ENCODE measurements at regions not wholly inside any gene's neighbourhood (a gene's known extent, or its start where the extent isn't known, plus 50 kb on each side); places are given as distances from the start of the nearest gene placed in this dataset.

GRCh38 chr4:43987331-43987944 lies 461.2 kb downstream of the KCTD8 start:
- Histone ChIP-seq H3K9me3 (no peaks in the 10 kb centered on the region), H3K27me3 (no peaks in the 10 kb centered on the region), H3K27ac (no peak overlapping the region), H3K4me3 (no peak overlapping the region), H3K36me3 (ENCODE audit: low read depth, missing control alignments) (no peaks in the 10 kb centered on the region), H3K4me1 (no peaks in the 10 kb centered on the region)
- DNase-seq: no peak
- 88 to 89% methylated on average over 9 of the region's 9 CpGs for WGBS, 2 donors
- intact Hi-C loops (cut with DNase I; ENCODE audit: low total_unique reads): no loop called here
- TF ChIP-seq POLR2A (IDR thresholded peaks at IDR 0.05) (no peak), CTCF (IDR thresholded peaks at IDR 0.05) (no peak)

GRCh38 chr4:43990551-43990950 lies 458.1 kb downstream of the KCTD8 start:
- Histone ChIP-seq H3K27me3 (no peaks in the 10 kb centered on the region), H3K4me1 (no peaks in the 10 kb centered on the region), H3K36me3 (ENCODE audit: low read depth, missing control alignments) (no peaks in the 10 kb centered on the region), H3K4me3 (no peak overlapping the region), H3K9me3 (no peaks in the 10 kb centered on the region), H3K27ac (no peak overlapping the region)
- TF ChIP-seq CTCF (IDR thresholded peaks at IDR 0.05) (no peak), POLR2A (IDR thresholded peaks at IDR 0.05) (no peak)
- WGBS, 2 donors: 66 to 68% methylated on average over 7 of the region's 7 CpGs
- intact Hi-C loops (cut with DNase I; ENCODE audit: low total_unique reads): no loop called here
- no peak for DNase-seq

DNA sequence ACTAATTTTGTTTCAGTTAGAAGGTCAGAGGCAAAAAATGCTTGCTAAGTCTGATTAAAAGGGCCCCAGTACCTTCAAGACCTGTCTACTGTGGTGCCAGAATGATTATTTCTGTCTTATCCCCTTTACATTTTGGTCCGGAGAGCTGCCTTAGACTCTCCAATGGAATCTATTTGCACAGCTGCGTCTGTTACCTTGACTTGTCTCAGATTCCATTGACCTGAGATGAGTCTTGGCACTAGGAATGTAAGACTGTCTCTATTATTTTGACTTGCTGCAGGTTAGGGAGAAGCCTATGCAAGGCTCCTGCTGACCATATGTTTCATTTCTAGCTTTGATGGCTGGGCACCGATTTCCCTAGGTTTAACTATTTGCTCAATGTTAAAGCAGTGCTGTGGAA lies 457.6 kb downstream of the KCTD8 start:
- Histone ChIP-seq H3K4me3 (no peak overlapping the region), H3K9me3 (no peaks in the 10 kb centered on the region), H3K36me3 (ENCODE audit: low read depth, missing control alignments) (no peaks in the 10 kb centered on the region), H3K27ac (no peak overlapping the region), H3K4me1 (no peaks in the 10 kb centered on the region), H3K27me3 (no peaks in the 10 kb centered on the region)
- TF ChIP-seq POLR2A (IDR thresholded peaks at IDR 0.05): no peak
- TF ChIP-seq CTCF (IDR thresholded peaks at IDR 0.05): no peak
- intact Hi-C loops (cut with DNase I; ENCODE audit: low total_unique reads): no loop called here
- 42 to 51% methylated on average over 3 of the region's 3 CpGs for WGBS, 2 donors
- no peak for DNase-seq

- no peaks in the 10 kb centered on the region for H3K27me3 ChIP-seq
- intact Hi-C loops (cut with DNase I; ENCODE audit: low total_unique reads): no loop called here
- no peaks in the 10 kb centered on the region for H3K9me3 ChIP-seq
- H3K27ac ChIP-seq: no peak overlapping the region
- TF ChIP-seq CTCF (IDR thresholded peaks at IDR 0.05): no peak
- TF ChIP-seq POLR2A (IDR thresholded peaks at IDR 0.05): no peak
- DNase-seq: no peak
- H3K4me1 ChIP-seq: no peaks in the 10 kb centered on the region
- 66 to 78% methylated on average over 3 of the region's 3 CpGs for WGBS, 2 donors
- no peaks in the 10 kb centered on the region for H3K36me3 ChIP-seq (ENCODE audit: low read depth, missing control alignments)
- H3K4me3 ChIP-seq: no peak overlapping the region
Measured at GRCh38 chr4:43992552-43992951, 456.1 kb downstream of the KCTD8 start.

GRCh38 chr4:43993196-43993902 lies 455.3 kb downstream of the KCTD8 start:
- WGBS, 2 donors: 37 to 43% methylated on average over 2 of the region's 2 CpGs
- Histone ChIP-seq H3K4me1 (no peaks in the 10 kb centered on the region), H3K4me3 (no peak overlapping the region), H3K9me3 (no peaks in the 10 kb centered on the region), H3K27me3 (no peaks in the 10 kb centered on the region), H3K36me3 (ENCODE audit: low read depth, missing control alignments) (no peaks in the 10 kb centered on the region), H3K27ac (no peak overlapping the region)
- TF ChIP-seq POLR2A (IDR thresholded peaks at IDR 0.05) (no peak), CTCF (IDR thresholded peaks at IDR 0.05) (no peak)
- DNase-seq: no peak
- intact Hi-C loops (cut with DNase I; ENCODE audit: low total_unique reads): no loop called here
